ENCODE measurements at regions not wholly inside any gene's neighbourhood (a gene's known extent, or its start where the extent isn't known, plus 50 kb on each side); places are given as distances from the start of the nearest gene placed in this dataset.

DNA sequence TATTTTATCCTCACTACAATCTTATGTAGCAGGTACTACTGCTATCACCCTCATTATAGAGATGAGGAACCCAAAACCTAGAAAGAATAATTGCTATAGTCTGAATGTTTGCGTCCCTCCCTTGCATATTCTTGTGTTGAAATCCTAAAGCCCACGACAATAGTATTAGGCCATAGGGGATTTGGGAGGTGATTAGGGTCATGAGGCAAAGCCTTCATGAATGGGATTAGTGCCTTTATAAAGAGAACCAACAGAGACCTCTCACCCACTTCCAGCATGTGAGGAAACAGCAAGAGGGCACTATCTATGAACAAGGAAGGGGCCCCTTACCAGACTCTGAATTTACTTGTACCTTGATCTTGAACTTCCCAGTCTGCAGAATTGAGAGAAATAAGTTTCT, 500.3 kb upstream of the FAM98A start:
- H3K27ac ChIP-seq (ENCODE audit: low read depth, low read length) = no peak overlapping the region
- no peak overlapping the region for H3K9ac ChIP-seq (replicated peaks in 1 of 4; ENCODE audit: extremely low read depth in 1 of 4, low read depth in 3 of 4, low read length in 3 of 4)
- H2BK120ac ChIP-seq (replicated peaks; ENCODE audit: low read depth, low read length) = no peak overlapping the region
- no peak overlapping the region for H2BK15ac ChIP-seq (ENCODE audit: low read length)
- 77% methylated on average over 2 of the region's 2 CpGs; no CpG with 5 or more reads in 1 of the 2 experiments for WGBS, 2 experiments (ENCODE audit: extremely low coverage in 1 of 2, insufficient coverage in 1 of 2, insufficient read length in 1 of 2, insufficient replicate concordance in 2 of 2, low coverage in 1 of 2, low lambda C conversion rate in 2 of 2, missing lambda C conversion rate in 1 of 2)
- no peaks in the 10 kb centered on the region for H3K36me3 ChIP-seq (ENCODE audit: control insufficient read depth in 2 of 4, insufficient read depth in 4 of 4, low read length in 3 of 4)
- H3K23me2 ChIP-seq (ENCODE audit: low read depth, low read length) = no peaks in the 10 kb centered on the region; the same call in 1 of the 2 replicates
- no peaks in the 10 kb centered on the region for H3K9me3 ChIP-seq (ENCODE audit: insufficient read depth in 2 of 2, low read depth in 1 of 2, low read length in 1 of 2)
- no peak overlapping the region for H3K23ac ChIP-seq (ENCODE audit: insufficient read length)
- no peak overlapping the region for H2BK12ac ChIP-seq (ENCODE audit: low read depth, low read length)
- H3K4ac ChIP-seq (replicated peaks; ENCODE audit: insufficient read length, low read depth, low read length) = no peak overlapping the region
- TF ChIP-seq SIX5 (IDR thresholded peaks at IDR 0.05; ENCODE audit: low read depth, low read length) = no peak
- TF ChIP-seq, protein P1, sequence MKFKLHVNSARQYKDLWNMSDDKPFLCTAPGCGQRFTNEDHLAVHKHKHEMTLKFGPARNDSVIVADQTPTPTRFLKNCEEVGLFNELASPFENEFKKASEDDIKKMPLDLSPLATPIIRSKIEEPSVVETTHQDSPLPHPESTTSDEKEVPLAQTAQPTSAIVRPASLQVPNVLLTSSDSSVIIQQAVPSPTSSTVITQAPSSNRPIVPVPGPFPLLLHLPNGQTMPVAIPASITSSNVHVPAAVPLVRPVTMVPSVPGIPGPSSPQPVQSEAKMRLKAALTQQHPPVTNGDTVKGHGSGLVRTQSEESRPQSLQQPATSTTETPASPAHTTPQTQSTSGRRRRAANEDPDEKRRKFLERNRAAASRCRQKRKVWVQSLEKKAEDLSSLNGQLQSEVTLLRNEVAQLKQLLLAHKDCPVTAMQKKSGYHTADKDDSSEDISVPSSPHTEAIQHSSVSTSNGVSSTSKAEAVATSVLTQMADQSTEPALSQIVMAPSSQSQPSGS (IDR thresholded peaks at IDR 0.05; ENCODE audit: low read length) = no peak
- TF ChIP-seq GABPA (IDR thresholded peaks at IDR 0.05; ENCODE audit: borderline replicate concordance, insufficient read depth, low read length) = no peak
- no peak for TF ChIP-seq TEAD4 (IDR thresholded peaks at IDR 0.05; ENCODE audit: low read depth, low read length)
- TF ChIP-seq KDM5A (IDR thresholded peaks at IDR 0.05; ENCODE audit: low read length) = no peak
- no peak for TF ChIP-seq KDM4A (IDR thresholded peaks at IDR 0.05; ENCODE audit: low read depth, low read length, severe bottlenecking)
- TF ChIP-seq SRF (IDR thresholded peaks at IDR 0.05; ENCODE audit: low read depth, low read length) = no peak
- TF ChIP-seq CEBPB (IDR thresholded peaks at IDR 0.05; ENCODE audit: low read depth, low read length) = no peak
- no peak for TF ChIP-seq SIN3A (conservative IDR thresholded peaks at IDR 0.05 in 1 of 2, IDR thresholded peaks at IDR 0.05 in 1 of 2; ENCODE audit: low read depth in 1 of 2, low read length in 2 of 2)
- no peak for TF ChIP-seq CREB1 (IDR thresholded peaks at IDR 0.05)
- TF ChIP-seq CBX8 (IDR thresholded peaks at IDR 0.05; ENCODE audit: borderline replicate concordance, low read depth, low read length) = no peak
- no peak overlapping the region for H2AK5ac ChIP-seq (ENCODE audit: low read depth, low read length)
- no peak overlapping the region for H3K56ac ChIP-seq (replicated peaks; ENCODE audit: insufficient read length, low read depth, low read length)
- H2BK20ac ChIP-seq (ENCODE audit: low read length) = no peak overlapping the region
- ChIA-PET POLR2A (ENCODE audit: partially characterized antibody) (no interaction called here), CTCF (ENCODE audit: partially characterized antibody) (interaction anchor here (0.6 kb wide), 1 partner anchor 37 kb away, joined by 3 read pairs; no protein-coding TSS in a partner anchor)
- no peak overlapping the region for H4K8ac ChIP-seq (ENCODE audit: extremely low read depth, insufficient read depth, low read length)
- no peak overlapping the region for H3K18ac ChIP-seq (ENCODE audit: extremely low read depth, low read length)
- H3K4me1 ChIP-seq (replicated peaks in 1 of 4; ENCODE audit: control insufficient read depth in 3 of 4, insufficient read depth in 4 of 4, low read length in 3 of 4) = no peaks in the 10 kb centered on the region
- H3K4me3 ChIP-seq (ENCODE audit: extremely low read depth in 1 of 4, insufficient read depth in 2 of 4, low read depth in 3 of 4, low read length in 4 of 4) = no peak overlapping the region
- no peaks in the 10 kb centered on the region for H3K27me3 ChIP-seq (replicated peaks in 1 of 4; ENCODE audit: control insufficient read depth in 3 of 4, extremely low read depth in 1 of 4, insufficient read depth in 3 of 4, low read length in 3 of 4)
- H4K91ac ChIP-seq (replicated peaks; ENCODE audit: insufficient read length, low read length) = no peak overlapping the region
- no peak overlapping the region for H2AFZ ChIP-seq (ENCODE audit: low read length)
- H2BK5ac ChIP-seq (ENCODE audit: low read depth, low read length) = no peak overlapping the region
- DNase-seq (ENCODE audit: low read depth in 1 of 2, low spot score in 2 of 2) (no peak), FAIRE-seq (no peak)
- no peaks in the 10 kb centered on the region for H4K20me1 ChIP-seq (replicated peaks in 1 of 2; ENCODE audit: control insufficient read depth in 1 of 2, insufficient read depth in 2 of 2, low read length in 2 of 2)
- H3K4me2 ChIP-seq (ENCODE audit: insufficient read depth in 1 of 2, low read depth in 2 of 2, low read length in 2 of 2) = no peak overlapping the region
- no peaks in the 10 kb centered on the region for H3K79me2 ChIP-seq (ENCODE audit: control insufficient read depth in 1 of 2, insufficient read depth in 2 of 2, low read length in 2 of 2)
- no peak overlapping the region for H4K5ac ChIP-seq (ENCODE audit: insufficient read length, low read depth, low read length)
- no peak overlapping the region for H3K14ac ChIP-seq (ENCODE audit: insufficient read length)
- no peaks in the 10 kb centered on the region for H3K79me1 ChIP-seq (ENCODE audit: low read depth, low read length)

Data from H1 (cell line).